ENCODE measurements at regions not wholly inside any gene's neighbourhood (a gene's known extent, or its start where the extent isn't known, plus 50 kb on each side); places are given as distances from the start of the nearest gene placed in this dataset.

DNA sequence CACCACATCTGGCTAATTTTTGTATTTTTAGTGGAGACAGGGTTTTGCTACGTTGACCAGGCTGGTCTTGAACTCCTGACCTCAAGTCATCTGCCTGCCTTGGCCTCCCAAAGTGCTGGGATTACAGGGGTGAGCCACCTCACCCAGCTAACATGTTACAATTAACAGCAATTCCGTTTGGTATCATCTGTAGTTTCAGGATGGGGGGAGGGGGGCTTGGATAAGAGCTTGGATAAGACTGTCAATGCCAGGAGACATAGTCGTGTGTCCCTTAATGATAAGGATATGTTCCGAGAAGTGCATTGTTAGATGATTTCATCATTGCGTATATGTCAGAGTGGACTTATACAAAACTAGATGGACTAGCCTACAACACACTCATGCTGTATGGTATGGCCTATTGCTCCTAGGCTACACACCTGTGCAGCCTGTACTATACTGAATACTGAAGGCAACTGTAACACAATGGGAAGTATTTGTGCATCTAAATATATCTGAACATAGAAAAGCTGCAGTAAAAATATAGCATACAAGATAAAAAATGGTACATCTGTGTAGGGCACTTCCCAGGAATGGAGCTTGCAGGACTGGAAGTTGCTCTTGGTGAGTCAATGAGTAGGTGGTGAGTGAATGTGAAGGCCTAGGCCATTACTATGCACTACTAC is 103.9 kb upstream of the TNS3 start:
- peak; percentile 44 for DNase-seq (ENCODE audit: low read depth)
- H3K4me3 ChIP-seq (ENCODE audit: control insufficient read depth, low read depth, low read length) = no peak overlapping the region
- TF ChIP-seq, protein P1, sequence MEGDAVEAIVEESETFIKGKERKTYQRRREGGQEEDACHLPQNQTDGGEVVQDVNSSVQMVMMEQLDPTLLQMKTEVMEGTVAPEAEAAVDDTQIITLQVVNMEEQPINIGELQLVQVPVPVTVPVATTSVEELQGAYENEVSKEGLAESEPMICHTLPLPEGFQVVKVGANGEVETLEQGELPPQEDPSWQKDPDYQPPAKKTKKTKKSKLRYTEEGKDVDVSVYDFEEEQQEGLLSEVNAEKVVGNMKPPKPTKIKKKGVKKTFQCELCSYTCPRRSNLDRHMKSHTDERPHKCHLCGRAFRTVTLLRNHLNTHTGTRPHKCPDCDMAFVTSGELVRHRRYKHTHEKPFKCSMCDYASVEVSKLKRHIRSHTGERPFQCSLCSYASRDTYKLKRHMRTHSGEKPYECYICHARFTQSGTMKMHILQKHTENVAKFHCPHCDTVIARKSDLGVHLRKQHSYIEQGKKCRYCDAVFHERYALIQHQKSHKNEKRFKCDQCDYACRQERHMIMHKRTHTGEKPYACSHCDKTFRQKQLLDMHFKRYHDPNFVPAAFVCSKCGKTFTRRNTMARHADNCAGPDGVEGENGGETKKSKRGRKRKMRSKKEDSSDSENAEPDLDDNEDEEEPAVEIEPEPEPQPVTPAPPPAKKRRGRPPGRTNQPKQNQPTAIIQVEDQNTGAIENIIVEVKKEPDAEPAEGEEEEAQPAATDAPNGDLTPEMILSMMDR (conservative IDR thresholded peaks at IDR 0.05; ENCODE audit: control insufficient read depth, insufficient read depth, low read depth, low read length) = no peak

DNA sequence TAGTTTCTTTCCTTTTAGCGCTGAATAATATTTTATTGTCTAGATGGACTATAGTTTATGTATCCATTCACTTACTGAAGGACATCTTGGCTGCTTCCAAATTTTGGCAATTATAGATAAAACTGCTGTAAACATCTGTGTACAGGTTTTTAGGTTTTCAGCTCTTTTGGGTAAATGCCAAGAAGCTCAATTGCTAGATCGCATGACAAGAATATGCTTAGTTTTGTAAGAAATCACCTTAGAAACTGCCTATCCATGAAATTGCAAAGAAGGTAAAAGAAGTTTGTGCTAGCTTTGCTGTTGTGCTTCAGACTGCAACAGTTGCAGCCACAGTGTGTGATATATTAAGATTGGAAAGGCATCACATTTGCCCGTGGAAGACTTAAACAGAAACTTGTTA is 103.2 kb upstream of the TNS3 start:
- TF ChIP-seq, protein P1 (conservative IDR thresholded peaks at IDR 0.05; ENCODE audit: control insufficient read depth, insufficient read depth, low read depth, low read length) = no peak
- DNase-seq (ENCODE audit: low read depth) = no peak
- no peak overlapping the region for H3K4me3 ChIP-seq (ENCODE audit: control insufficient read depth, low read depth, low read length)

DNA sequence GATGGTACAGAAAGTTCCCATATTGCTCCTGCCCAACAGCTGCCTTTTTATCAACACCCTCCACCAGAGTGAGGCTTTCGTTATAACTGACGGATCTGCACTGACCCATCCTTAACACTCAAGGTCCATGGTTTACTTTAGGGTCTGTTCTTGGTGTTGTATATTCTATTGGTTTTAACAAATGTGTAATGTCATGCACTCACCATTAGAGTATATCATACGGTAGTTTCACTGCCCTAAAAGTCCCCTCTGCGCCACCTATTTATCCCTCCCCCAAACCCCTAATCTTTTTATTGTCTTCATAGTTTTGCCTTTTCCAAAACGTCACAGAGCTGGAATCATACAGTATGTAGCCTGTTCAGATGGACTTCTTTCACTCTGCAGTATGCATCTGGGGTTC is 102.8 kb upstream of the TNS3 start:
- H3K4me3 ChIP-seq (ENCODE audit: control insufficient read depth, low read depth, low read length) = no peak overlapping the region
- no peak for DNase-seq (ENCODE audit: low read depth)
- TF ChIP-seq, protein P1 (conservative IDR thresholded peaks at IDR 0.05; ENCODE audit: control insufficient read depth, insufficient read depth, low read depth, low read length) = no peak

DNA sequence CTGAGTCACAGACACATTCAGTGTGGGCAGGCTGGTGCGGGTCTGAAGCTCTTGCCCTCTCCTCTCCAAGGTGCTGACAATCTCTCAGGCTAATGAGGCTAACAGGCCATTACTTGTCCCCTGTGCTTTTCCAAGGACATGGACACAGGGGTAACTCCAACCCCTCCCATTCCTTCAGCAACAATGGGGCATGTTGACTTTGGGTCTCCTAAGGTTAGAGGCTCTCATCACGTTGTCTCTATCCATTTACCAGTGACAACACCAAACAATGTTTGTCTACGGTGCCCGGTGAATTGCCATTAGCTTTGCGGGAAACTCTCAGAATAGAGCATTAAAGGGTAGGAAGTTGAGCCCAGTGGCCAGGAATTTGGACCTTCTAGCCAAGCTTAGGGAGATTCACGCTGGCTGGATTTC is 101.6 kb upstream of the TNS3 start:
- TF ChIP-seq, protein P1 (conservative IDR thresholded peaks at IDR 0.05; ENCODE audit: control insufficient read depth, insufficient read depth, low read depth, low read length) = no peak
- H3K4me3 ChIP-seq (ENCODE audit: control insufficient read depth, low read depth, low read length) = no peak overlapping the region
- DNase-seq (ENCODE audit: low read depth) = no peak

DNA sequence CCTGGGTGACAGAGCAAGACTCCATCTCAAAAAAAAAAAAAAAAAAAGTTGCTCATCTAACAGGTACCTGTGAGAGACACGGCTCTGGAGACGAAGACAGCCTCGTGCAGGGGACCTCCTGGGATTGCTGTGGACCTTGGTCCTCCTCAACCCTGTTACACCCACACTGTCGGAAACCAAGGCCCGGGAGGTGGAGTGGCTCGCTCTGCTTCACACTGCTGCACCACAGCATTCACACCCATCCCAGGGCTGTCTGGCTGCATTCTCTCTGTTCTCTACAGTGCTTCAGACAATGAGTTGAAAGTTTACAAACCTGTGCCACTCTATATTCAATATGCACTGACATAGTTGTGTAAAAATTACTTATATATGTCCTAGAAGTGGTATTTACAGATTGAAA is 101.0 kb upstream of the TNS3 start:
- DNase-seq (ENCODE audit: low read depth) = no peak
- TF ChIP-seq, protein P1 (conservative IDR thresholded peaks at IDR 0.05; ENCODE audit: control insufficient read depth, insufficient read depth, low read depth, low read length) = no peak
- no peak overlapping the region for H3K4me3 ChIP-seq (ENCODE audit: control insufficient read depth, low read depth, low read length)

DNA sequence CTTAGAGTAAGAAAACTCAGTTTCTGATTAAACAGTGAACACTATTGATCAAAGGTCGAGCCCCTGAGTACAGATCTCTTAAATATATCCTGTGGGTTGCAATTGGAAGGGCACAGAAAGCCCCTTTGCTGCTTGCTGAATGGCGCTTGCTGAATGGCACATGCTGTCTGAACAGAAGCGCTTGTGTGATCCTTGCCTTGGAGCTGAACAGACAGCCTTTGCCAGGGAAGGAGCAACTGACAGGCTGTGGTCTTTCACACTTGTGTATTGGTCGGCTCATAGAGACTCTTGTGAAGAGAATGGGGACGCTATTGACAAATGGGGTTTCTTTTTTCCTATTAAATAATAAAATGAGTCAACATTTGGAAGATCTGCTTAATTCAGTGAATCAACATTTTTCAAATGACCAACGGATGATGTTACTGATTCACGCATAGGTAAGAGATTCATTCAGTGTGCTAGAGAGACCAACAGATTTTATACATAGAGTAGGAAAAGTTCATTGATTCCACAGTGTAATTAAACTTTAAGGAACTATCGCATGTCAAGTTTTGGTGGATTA is 99.4 kb upstream of the TNS3 start:
- TF ChIP-seq, protein P1 (conservative IDR thresholded peaks at IDR 0.05; ENCODE audit: control insufficient read depth, insufficient read depth, low read depth, low read length) = no peak
- no peak overlapping the region for H3K4me3 ChIP-seq (ENCODE audit: control insufficient read depth, low read depth, low read length)
- DNase-seq (ENCODE audit: low read depth) = no peak
